HG02973 (cell line): ENCODE measurements at regions not wholly inside any gene's neighbourhood (a gene's known extent, or its start where the extent isn't known, plus 50 kb on each side); places are given as distances from the start of the nearest gene placed in this dataset.

Source experiments
- ATAC-seq: cut with Tn5 transposase; IDR thresholded peaks from one replicate; pipeline ENCODE4 v1.9.1; 2021; ENCODE audit warnings: moderate library complexity; ENCODE audit not compliant: unreplicated experiment

DNA sequence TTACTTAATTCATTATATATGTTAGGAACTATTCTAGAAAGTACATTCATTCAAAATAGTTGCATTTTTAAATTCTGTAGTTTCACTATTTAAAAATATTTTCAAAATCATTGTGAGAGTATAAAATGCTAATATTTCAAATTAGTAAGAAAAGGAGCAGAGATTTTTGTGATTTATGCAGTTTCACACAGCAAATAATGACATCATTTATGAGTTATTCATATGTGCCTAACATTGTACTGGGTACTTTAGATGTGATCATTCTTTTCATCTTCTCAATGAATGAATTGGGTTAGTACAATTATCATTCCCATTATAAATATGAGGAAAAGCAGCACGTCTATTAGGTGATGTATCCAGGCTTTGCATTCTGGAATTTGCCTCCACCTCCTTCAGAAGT lies 1451.0 kb upstream of the IGFBP7 start:
- ATAC-seq: no peak

DNA sequence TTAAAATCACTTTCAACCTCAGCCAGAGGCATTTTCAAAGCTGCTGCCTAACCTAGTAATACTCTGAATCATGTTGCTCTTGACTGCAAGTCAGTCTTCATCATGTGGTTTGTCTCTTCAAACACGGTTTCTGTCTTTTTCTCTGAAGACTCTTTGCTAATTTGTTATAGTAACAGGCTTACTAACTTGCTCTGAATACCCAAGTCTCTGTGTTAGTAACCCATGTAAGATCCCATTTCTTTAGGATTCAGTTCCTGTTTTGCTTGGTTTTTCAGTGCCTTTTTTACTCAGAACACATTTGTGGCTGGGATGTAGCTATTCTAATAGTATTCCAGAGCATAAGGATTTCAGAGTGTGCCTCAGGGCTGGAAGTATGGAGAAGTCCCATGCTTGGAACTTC lies 1450.6 kb upstream of the IGFBP7 start:
- ATAC-seq: no peak

DNA sequence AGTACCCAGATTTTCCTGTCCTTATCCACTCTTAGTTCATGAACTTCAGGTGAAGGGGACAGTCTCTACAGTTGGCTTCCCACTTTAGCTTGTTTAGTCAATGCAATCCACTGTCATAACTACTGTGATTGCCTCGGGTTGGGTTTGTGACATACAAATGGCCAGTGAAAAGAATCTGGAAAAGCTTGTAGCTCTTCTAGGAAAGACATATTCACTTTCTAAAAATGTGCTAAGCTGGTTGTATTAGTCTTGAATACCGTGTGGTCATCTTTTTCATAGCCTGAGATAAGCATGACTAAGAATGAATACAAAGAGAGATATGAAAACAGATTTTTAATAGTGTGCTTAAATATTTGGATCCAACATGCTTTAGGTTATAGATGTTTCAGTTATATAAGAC lies 1443.5 kb upstream of the IGFBP7 start:
- no peak for ATAC-seq

DNA sequence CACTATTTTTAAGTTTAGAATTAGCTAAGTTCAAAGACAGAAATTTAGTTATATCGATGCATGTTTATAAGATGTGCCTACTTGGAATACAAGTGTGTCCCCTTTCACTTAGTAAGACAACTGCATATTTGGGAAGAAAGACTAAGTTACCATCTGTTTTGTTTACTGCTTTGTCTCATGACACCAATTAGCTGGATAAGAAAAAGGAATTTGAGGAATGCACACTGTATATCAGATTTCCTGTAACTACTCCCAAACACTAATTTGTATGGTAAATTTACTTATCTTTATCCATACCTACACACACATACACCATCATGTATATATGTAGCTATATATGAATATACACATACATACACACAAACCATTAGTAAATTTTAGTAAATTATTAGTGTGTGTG lies 1442.8 kb upstream of the IGFBP7 start:
- ATAC-seq: no peak

DNA sequence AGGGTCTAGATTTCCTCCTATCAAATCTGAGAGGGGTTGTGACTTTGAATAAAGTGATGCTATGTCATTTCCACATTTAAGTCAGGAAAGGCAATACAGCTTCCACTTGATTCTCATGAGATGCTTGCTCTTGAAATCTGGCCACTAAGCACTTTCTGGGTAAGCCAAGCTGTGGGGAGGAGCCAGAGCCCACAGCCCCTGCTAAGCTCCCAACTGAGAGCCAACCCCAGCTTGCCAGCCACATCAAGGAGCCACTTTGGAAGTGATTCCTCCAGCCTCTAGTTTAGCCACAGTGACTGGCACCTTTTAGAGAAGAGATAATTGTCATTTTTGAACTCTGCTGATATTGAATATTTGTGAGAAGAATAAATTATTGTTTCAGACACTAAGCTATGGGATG lies 1441.5 kb upstream of the IGFBP7 start:
- ATAC-seq: no peak

DNA sequence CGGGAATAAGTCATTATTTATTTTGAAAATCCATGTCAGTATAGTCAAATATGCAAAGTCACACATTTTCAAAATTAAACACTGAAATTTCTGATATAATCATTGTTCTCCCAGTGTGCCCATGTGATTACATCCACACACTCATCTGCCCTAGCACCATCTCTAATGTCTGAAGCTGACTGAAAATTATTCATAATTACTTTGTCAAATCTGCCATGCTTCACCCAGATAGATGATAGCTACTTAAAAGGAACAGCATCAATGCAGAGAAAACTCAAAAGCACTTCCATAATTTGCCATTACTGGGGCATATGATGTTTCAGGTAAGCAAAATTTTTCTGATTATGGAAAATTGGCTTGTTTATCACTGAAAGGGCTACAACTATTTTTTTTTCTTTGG lies 1433.3 kb upstream of the IGFBP7 start:
- ATAC-seq: no peak

DNA sequence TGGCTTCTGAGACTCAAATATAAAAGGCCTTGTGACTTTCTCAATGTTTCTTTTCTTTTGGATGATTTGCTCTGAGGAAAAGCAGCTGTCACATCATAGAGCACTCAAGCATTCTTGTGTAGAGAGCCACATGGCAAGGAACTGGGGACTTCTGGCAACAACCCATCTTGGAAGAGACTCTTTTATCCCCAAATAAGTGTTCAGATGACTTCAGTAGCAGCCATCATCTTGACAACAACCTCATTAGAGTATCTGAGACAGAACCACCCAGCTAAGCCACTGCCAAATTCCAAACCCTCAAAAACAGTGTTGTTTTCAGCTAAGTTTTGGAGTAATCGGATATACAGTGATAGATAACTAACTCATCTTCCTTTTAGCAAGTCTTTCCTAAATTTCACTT lies 1431.7 kb upstream of the IGFBP7 start:
- no peak for ATAC-seq

DNA sequence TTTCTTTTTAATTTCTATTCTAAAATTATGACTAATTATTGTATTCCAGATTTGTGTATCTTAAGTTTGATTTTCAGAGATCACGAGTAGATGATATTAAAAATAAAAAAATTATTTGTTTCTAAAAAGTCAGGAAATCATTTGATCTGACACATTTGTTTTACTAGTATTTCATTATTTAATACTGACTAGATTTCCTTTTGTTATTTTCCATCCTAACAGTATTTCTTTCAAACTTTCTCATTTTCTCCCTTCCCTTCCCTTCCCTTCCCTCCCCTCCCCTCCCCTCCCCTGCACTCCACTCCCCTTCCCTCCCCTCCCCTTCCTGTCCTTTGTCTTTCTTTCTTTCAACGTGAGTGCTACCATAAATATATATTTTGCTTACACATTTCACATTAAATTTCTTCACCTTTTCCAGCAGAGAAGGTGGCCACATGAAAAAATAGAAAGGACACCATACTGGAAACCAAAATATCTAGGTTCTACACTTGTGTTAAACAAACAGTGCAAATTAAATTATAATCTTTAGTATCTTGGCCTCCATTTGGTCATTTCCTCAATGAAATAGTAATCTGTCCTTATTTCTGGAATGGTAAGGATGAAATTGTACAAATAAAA lies 1412.7 kb upstream of the IGFBP7 start:
- no peak for ATAC-seq

DNA sequence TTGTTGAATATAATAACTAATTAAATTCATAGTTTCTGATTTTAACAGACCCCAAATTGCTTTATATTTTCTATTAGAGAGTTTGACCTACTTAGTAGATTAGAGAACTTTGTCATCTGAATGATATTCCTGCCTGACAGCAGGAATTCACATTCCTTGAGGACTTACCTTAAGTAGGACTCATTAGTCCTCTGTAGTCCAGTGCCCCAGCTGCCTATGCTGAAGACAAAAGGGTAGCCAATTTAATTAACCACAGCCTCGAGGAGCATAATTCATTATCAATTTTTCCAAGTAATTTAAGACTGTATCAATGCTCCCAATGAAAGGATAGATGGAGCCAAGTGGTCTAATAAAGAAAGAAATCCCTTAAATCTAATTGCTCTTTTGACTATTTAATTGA lies 1405.0 kb upstream of the IGFBP7 start:
- ATAC-seq: no peak

DNA sequence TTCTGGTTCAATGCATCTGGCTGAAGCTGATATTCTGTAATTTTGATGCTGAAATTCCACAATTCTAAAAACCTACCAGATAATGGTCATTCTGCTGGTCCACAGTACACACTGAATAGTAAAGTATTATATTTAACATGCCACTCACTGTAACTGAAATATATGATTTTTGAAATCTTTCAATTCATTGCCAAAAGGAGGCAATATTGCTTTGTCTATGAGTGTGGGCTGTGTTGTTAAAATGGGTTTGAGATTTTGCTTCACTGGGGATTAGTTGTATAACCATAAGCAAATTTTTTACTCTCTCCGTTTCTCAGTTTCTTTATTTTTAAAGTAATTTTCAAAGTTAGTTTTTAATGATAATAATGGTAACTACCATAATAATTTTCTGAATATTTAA lies 1404.1 kb upstream of the IGFBP7 start:
- ATAC-seq: no peak

DNA sequence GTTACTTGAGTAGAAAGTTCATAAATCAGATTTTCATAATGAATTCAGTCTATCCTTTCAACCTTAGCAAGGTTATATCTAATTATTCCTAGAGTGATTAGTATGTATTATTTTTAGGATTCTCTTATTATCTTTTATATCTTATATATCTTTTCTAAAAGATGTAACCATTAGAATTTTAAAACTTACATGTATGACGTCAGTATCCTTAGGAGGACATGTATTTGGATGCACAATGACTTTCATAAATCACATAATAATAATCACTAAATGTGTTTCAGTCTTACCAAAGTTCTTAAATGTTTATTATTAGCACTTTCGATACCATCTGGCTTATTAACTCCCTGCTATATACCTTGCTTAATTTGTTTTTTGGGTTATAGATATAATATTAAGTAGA lies 1400.5 kb upstream of the IGFBP7 start:
- ATAC-seq: no peak

DNA sequence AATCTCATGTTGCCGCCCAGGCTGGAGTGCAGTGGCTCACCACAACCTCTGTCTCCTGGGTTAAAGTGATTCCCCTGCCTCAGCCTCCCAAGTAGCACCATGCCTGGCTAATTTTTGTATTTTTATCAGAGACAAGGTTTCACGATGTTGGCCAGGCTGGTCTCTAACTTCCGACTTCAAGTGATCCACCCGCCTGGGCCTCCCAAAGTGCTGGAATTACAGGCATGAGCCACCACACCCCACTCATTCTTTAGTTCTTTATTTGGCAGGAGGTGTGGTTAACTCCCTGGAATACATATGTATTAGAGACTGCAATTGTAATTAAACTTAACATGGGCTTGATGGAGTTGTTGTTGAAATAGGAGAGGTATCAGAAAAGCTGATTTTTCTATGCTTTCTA lies 1396.9 kb upstream of the IGFBP7 start:
- ATAC-seq: no peak

DNA sequence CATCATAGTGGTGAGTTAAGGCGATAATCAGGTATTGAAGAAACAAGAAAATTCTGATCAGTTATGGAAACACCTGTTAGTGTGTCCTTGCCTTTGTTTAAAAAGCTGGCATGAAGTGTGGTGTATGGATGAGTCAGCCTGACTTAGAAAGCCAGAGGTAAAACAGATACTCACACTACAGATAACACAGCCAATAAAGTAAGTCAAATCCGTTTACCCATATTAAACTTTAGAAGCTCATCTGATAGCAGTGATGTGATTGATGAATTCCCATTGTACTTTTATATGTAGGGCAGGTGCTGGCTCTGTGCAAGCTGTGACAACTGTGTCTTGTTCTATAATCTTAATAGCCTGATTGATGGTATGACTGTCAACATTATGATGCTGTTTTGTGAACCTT lies 1392.7 kb upstream of the IGFBP7 start:
- ATAC-seq: no peak

DNA sequence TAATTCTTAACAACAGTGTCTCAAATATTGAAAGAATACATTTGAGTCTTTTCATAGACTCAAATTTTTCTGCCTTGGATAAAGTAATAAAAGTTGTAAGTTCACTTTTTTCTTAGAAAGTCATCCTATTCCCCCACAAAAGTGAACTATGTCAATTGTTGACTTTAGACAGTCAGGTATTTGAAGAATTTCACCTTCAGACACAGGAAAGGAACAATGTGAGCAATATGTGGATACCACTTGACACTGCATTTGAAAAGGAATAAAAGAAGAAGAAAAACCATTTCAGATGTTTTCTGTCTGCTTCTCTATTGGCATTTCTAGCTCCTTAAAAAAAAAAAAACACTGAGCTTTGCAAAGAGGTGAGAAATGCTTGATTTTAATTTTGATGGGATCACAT lies 1389.0 kb upstream of the IGFBP7 start:
- ATAC-seq: no peak

DNA sequence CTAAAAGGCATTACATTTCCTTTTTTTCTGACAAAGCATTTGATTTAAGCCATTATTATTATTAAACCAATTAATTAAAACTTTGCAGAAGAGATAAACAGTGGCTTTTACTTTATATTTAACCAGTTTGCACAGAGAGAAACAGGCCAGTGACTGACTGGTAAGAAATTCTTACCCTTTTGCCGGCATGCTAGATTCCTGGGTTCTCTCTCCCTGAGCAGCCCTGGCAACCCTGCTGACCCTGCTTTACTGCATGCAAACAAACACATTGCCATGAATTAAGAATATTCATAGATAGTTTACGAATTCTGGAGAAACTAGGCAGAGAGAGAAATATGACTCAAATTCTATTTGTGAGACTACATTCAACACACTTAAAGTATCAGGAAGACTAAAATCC lies 1381.4 kb upstream of the IGFBP7 start:
- ATAC-seq: no peak

DNA sequence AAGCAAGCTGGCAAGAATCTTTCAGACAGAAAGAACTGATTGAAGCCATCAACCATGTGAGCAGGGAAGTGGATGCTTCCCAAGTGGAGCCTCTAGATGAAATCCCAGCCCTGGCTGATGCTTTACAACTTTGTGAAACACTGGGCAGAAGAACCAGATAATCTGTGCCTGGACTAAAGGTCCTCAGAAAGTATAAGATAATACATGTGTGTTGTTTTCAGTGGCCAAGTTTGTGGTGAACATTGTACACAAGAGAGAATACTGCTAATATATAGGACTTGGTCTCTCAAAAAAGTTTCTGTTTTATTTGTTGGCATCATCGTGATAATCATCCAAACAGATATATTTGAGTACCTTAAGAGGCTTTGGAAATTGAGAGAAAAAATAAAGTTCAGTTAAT lies 1367.8 kb upstream of the IGFBP7 start:
- no peak for ATAC-seq

DNA sequence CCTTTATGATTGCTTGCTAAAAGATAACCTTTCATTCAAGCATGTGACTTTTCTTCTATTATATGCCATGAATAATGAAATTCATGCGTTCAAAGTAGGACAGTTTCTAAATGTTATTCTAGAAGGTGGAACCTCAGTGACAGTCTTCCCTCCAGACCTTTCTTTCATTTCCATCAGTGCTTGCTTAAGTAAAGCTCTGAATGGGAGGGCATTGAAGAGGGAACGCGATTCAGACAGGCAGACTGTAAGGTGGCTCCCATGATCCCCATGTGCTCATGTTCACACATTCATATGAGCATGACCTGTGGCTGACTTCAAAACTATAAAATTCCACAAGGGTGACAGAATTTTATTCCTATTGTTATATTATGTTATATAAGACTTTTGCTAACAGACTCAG lies 1367.3 kb upstream of the IGFBP7 start:
- no peak for ATAC-seq

DNA sequence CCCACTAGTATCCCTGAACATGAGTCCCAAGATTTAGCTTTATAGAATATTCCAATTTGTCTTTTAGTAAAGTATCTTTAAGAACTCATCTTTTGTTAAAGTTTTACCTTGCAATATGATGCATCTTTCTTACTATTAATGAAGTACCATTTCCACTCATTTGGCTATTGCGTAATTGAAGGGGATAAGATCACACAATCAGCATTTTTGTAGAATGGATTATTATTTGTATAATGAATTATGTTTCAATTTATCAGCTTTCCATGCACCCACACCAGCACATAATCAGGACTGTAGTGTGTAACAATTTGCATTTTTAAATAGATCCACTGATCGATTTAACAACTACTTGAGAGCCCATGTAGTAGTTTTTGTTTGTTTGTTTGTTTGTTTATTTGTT lies 1364.9 kb upstream of the IGFBP7 start:
- no peak for ATAC-seq

DNA sequence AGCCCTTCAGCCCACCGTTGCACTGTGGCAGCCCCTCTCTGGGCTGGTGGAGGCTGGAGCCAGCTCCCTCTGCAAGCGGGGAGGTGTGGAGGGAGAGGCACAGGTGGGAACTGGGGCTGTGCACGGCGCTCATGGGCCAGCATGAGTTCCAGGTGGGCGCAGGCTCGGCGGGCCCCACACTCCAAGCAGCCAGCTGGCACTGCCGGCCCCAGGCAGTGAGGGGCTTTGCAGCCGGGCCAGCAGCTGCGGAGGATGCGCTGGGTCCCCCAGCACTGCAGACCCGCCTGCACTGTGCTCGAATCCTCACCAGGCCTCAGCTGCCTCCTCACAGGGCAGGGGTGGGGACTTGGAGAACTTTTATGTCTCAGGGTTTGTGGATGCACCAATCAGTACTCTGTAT lies 1354.8 kb upstream of the IGFBP7 start:
- no peak for ATAC-seq

DNA sequence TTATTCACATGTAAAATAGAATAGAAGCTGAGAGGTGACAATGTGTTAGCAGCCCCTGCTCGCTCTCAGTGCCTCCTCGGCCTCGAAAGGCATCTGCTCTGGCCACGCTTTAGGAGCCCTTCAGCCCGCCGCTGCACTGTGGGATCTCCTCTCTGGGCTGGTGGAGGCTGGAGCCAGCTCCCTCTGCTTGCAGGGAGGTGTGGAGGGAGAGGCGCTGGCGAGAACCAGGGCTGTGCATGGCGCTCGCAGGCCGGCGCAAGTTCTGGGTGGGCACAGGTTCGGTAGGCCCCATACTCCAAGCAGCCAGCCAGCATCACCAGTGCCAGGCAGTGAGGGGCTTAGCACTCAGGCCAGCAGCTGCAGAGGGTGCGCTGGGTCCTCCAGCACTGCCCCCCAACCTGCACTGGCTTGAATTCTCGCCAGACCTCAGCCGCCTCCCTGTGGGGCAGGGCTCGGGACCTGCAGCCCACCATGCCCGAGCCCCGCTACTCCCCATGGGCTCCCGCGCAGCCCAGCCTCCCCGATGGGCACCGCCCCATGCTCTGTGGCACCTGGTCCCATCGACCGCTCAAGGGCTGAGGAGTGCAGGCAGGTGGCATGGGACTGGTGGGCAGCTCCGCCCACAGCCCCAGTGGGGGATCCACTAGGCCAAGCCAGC lies 1346.7 kb upstream of the IGFBP7 start:
- ATAC-seq: no peak

DNA sequence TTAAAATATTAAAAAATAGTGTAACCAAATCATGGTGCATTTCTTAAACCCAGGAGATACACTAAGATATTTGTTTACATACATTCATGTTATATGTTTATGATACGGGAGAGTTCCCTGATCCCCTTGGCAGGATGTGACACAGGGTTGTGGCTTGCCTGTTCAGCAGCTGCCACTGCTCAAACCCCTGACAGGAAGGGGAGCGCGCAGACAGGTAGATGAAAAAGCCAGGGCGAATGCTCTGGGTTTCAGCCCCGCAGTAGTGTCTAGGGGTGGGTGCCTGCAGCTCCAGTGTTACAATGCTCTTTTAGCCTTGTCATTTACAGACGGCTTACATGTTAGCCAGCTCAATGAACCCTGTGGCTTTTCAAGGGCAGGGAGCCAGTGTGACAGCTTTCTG lies 1343.8 kb upstream of the IGFBP7 start:
- no peak for ATAC-seq

DNA sequence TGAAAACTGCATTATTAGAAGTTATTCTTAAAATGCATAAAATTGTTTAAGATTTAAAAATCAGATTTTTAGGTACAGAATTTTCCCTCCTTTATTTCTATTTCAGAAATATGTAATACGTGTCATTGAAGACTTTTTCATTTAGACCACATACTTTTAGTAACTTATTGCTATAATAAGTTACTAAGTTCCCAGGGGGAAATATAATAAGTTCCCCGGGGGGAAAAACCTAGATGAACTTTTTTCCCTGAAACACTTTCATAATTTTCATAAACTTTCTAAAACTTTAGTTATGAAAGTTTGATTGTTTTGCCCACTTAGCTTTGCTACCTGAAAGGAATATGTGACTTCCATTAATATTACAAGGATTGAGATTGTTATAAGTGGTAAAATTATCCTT lies 1341.5 kb upstream of the IGFBP7 start:
- ATAC-seq: no peak

DNA sequence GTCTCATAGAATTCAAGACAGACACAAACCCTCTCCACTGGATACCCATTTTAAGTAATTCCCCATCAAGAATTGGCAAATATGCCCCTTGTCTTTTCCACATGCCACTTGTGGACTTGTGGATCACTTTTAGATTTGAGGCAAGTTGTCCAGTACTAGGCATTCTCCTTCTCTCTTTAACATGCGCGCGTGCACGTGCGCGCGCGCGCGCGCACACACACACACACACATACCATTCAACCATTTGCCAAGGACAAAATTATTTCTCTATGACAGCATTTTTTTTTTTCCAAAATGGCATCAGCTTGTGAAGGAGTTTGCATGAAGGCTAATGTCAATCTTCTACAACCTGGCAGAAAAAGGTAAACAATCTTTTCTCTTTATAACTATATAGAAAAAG lies 1325.7 kb upstream of the IGFBP7 start:
- ATAC-seq: no peak
